ENCODE measurements at regions not wholly inside any gene's neighbourhood (a gene's known extent, or its start where the extent isn't known, plus 50 kb on each side); places are given as distances from the start of the nearest gene placed in this dataset.
"Not testable (repeated sequence)": the region's sequence is repeated elsewhere in the genome, so short reads cannot be mapped to it uniquely, and the experiment has no call there.

GRCh38 chr12:88945051-88945732 is 364.9 kb upstream of the KITLG start:
- DNase-seq (ENCODE audit: low spot score): no peak

- DNase-seq (ENCODE audit: low spot score): no peak
Observed at GRCh38 chr12:88944397-88944796, 364.1 kb upstream of the KITLG start.

GRCh38 chr12:88940854-88941253 is 360.6 kb upstream of the KITLG start:
- DNase-seq (ENCODE audit: low spot score): no peak

- no peak for DNase-seq (ENCODE audit: low spot score)
Observed at GRCh38 chr12:88935856-88936255, 355.6 kb upstream of the KITLG start.

- DNase-seq (ENCODE audit: low spot score): no peak
Observed at GRCh38 chr12:88934163-88934747, 354.0 kb upstream of the KITLG start.

GRCh38 chr12:88932457-88932856 is 352.2 kb upstream of the KITLG start:
- no peak for DNase-seq (ENCODE audit: low spot score)

- DNase-seq (ENCODE audit: low spot score): no peak
Observed at GRCh38 chr12:88931598-88931997, 351.3 kb upstream of the KITLG start.

GRCh38 chr12:88925454-88925853 is 345.2 kb upstream of the KITLG start:
- no peak for DNase-seq (ENCODE audit: low spot score)

GRCh38 chr12:88924162-88924561 is 343.9 kb upstream of the KITLG start:
- no peak for DNase-seq (ENCODE audit: low spot score)

- DNase-seq (ENCODE audit: low spot score): no peak
Observed at GRCh38 chr12:88923631-88924030, 343.4 kb upstream of the KITLG start.

GRCh38 chr12:88922816-88923215 is 342.5 kb upstream of the KITLG start:
- no peak for DNase-seq (ENCODE audit: low spot score)

- no peak for DNase-seq (ENCODE audit: low spot score)
Observed at GRCh38 chr12:88921890-88922532, 341.7 kb upstream of the KITLG start.

- DNase-seq (ENCODE audit: low spot score): peak; percentile 84
Observed at GRCh38 chr12:88921434-88921833, 341.2 kb upstream of the KITLG start.

- DNase-seq (ENCODE audit: low spot score): no peak
Observed at GRCh38 chr12:88918161-88918560, 337.9 kb upstream of the KITLG start.

- DNase-seq (ENCODE audit: low spot score): no peak
Observed at GRCh38 chr12:88914967-88915366, 334.7 kb upstream of the KITLG start.

GRCh38 chr12:88909510-88909909 is 329.2 kb upstream of the KITLG start:
- no peak for DNase-seq (ENCODE audit: low spot score)

- no peak for DNase-seq (ENCODE audit: low spot score)
Observed at GRCh38 chr12:88908345-88908744, 328.1 kb upstream of the KITLG start.

- no peak for DNase-seq (ENCODE audit: low spot score)
Observed at GRCh38 chr12:88904705-88905104, 324.4 kb upstream of the KITLG start.

- no peak for DNase-seq (ENCODE audit: low spot score)
Observed at GRCh38 chr12:88903333-88903732, 323.1 kb upstream of the KITLG start.

- DNase-seq (ENCODE audit: low spot score): no peak
Observed at GRCh38 chr12:88897723-88898122, 317.5 kb upstream of the KITLG start.

- DNase-seq (ENCODE audit: low spot score): no peak
Observed at GRCh38 chr12:88896958-88897357, 316.7 kb upstream of the KITLG start.

- DNase-seq (ENCODE audit: low spot score): no peak
Observed at GRCh38 chr12:88895634-88896033, 315.4 kb upstream of the KITLG start.

GRCh38 chr12:88893801-88894200 is 313.5 kb upstream of the KITLG start:
- DNase-seq (ENCODE audit: low spot score): no peak

- not testable (repeated sequence) for DNase-seq (ENCODE audit: low spot score)
Observed at GRCh38 chr12:88891434-88891833, 311.2 kb upstream of the KITLG start.
